Cardiac muscle cell (in vitro differentiated cells and primary cell): ENCODE measurements at regions not wholly inside any gene's neighbourhood (a gene's known extent, or its start where the extent isn't known, plus 50 kb on each side); places are given as distances from the start of the nearest gene placed in this dataset.

Experiments used
- DNase-seq, 2 donors: peaks; one replicate each; pipeline versions ENCODE4 v3.0.0 to v3.0.0-alpha.2; 2010 to 2017; ENCODE audit warnings: low read depth in 1 of 2, low spot score in 1 of 2
- H3K27ac ChIP-seq: fragments of 200-600 bp; sonication (generic); 2 replicates; pipeline ENCODE4 v1.5.1; 2016
- H3K27me3 ChIP-seq: fragments of 200-600 bp; sonication (generic); 2 replicates; pipeline ENCODE4 v1.6.0; 2016; ENCODE audit warnings: control low read depth
- H3K36me3 ChIP-seq: fragments of 200-600 bp; sonication (generic); 2 replicates; pipeline ENCODE4 v1.5.1; 2016; ENCODE audit warnings: control low read depth
- H3K4me1 ChIP-seq: fragments of 200-600 bp; sonication (generic); 2 replicates; pipeline ENCODE4 v1.8.1; 2017; ENCODE audit warnings: low read depth, mild to moderate bottlenecking, mixed run types
- H3K4me3 ChIP-seq: fragments of 200-600 bp; sonication (generic); 2 replicates; pipeline ENCODE4 v1.5.1; 2016; ENCODE audit warnings: mild to moderate bottlenecking
- H3K9me3 ChIP-seq: fragments of 200-600 bp; sonication (generic); 2 replicates; pipeline ENCODE4 v1.5.1; 2017; ENCODE audit warnings: low read depth, mild to moderate bottlenecking, control low read depth
- TF ChIP-seq, protein P1 (sequence below): IDR thresholded peaks from 2 replicates; pipeline ENCODE4 v1.5.1; 2012; ENCODE audit warnings: low read depth, mild to moderate bottlenecking, low read length

DNA sequence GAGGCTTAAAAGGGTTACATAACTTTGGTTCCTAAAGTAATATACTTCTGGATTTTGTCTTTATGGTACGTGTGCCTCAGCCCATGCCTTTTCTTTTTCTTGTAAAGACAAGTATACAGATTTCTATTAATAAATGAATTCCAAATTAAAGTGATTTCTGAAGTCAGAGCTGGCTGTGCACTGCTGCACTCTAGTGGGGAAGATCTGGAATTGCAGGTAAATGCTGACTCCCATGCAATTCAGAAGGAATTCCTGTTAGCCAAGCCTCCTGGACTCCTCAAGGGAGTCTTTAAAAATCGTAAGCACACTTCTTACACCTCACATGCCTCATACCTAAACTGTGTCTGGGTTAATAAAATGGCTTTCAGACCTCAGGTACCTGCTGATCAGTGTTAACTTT lies 118.4 kb upstream of the SLC7A1 start:
- TF ChIP-seq, protein P1, sequence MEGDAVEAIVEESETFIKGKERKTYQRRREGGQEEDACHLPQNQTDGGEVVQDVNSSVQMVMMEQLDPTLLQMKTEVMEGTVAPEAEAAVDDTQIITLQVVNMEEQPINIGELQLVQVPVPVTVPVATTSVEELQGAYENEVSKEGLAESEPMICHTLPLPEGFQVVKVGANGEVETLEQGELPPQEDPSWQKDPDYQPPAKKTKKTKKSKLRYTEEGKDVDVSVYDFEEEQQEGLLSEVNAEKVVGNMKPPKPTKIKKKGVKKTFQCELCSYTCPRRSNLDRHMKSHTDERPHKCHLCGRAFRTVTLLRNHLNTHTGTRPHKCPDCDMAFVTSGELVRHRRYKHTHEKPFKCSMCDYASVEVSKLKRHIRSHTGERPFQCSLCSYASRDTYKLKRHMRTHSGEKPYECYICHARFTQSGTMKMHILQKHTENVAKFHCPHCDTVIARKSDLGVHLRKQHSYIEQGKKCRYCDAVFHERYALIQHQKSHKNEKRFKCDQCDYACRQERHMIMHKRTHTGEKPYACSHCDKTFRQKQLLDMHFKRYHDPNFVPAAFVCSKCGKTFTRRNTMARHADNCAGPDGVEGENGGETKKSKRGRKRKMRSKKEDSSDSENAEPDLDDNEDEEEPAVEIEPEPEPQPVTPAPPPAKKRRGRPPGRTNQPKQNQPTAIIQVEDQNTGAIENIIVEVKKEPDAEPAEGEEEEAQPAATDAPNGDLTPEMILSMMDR: peak; percentile 56
- no peak for DNase-seq
- H3K4me1 ChIP-seq: no peaks in the 10 kb centered on the region

DNA sequence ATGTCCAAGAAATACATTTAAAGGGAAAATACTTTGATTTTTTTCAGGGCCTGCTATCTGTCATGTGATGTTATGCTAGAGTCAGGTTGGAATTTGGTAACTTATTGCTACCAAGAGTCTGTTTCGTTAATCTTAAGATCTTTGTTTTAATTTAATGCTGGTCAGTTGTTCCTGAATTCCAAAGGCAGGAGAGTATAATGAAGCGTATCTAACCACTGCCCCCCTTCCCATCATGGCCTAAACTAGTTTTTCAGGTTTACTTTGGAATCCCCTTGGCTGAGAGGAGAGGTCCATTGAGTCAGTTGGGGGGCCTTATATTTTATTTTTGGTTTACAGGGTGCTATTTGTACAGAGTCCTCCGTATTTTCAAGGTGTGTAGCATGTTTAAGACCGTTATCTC lies 116.3 kb upstream of the SLC7A1 start:
- no peaks in the 10 kb centered on the region for H3K27me3 ChIP-seq
- TF ChIP-seq, protein P1: no peak
- H3K9me3 ChIP-seq: no peaks in the 10 kb centered on the region
- no peaks in the 10 kb centered on the region for H3K36me3 ChIP-seq
- no peak for DNase-seq
- H3K27ac ChIP-seq: no peak overlapping the region
- H3K4me1 ChIP-seq: no peaks in the 10 kb centered on the region
- no peak overlapping the region for H3K4me3 ChIP-seq

More for the DNA sequence above, 118.4 kb upstream of the SLC7A1 start:
- Histone ChIP-seq H3K27me3 (no peaks in the 10 kb centered on the region), H3K9me3 (no peaks in the 10 kb centered on the region), H3K27ac (no peak overlapping the region), H3K4me3 (no peak overlapping the region), H3K36me3 (no peaks in the 10 kb centered on the region)

DNA sequence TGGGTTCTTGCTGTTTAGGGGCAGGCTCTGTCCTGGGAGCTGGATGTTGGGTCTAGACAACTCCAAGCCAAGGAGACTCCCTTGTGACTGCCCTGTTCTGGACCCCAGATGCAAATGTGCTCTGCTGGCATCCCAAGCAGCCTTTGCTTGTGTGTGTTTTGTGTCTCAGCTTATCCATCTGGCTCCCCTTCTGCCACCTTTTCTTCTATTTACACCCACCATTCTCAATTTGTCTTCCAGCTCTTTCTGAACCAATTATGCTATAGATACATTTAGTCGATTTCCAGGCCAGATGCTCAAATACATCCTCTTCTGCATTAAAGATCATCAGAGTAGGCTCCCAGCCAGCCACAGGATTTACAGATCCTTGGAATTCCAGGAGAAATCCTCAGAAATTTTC lies 115.0 kb upstream of the SLC7A1 start:
- no peak for DNase-seq
- no peak overlapping the region for H3K4me3 ChIP-seq
- H3K36me3 ChIP-seq: no peaks in the 10 kb centered on the region
- TF ChIP-seq, protein P1: no peak
- no peak overlapping the region for H3K27ac ChIP-seq
- H3K27me3 ChIP-seq: no peaks in the 10 kb centered on the region
- H3K9me3 ChIP-seq: peaks cover 7% of the 10 kb centered on the region
- no peaks in the 10 kb centered on the region for H3K4me1 ChIP-seq

DNA sequence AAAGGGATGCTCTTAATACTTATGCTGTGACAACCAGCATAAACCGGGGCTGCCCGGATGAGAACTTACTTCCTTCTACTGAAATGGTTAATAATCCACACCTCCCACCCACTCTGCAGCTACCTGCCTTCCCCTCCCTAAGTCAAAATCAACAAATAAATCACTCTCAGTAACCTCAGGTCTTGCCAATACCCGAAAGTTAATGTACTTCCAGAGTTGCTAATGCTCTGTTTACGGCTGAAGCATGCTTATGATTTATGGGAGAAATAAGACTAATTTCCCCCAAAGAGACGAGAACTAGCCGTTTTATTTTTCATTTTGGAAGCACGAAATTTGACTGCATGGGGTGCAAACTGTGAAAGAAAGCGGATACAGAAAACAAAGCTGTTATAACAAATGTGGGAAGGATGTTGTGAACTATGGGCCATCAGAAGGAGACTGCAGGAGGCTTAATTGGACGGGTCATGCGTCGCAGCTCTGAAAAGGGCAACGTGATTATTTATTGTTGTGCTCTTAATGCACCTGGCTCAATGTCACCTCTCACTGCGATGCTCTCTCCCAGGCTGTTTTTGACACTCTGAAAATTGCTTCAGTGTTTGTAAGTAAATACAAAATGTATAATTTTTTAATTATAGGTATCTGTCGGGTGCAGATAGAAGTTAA lies 114.0 kb upstream of the SLC7A1 start:
- Histone ChIP-seq H3K9me3 (peaks cover 7% of the 10 kb centered on the region), H3K4me3 (no peak overlapping the region), H3K27me3 (no peaks in the 10 kb centered on the region), H3K27ac (no peak overlapping the region), H3K36me3 (no peaks in the 10 kb centered on the region), H3K4me1 (peaks cover 8% of the 10 kb centered on the region)
- no peak for DNase-seq
- TF ChIP-seq, protein P1: no peak

DNA sequence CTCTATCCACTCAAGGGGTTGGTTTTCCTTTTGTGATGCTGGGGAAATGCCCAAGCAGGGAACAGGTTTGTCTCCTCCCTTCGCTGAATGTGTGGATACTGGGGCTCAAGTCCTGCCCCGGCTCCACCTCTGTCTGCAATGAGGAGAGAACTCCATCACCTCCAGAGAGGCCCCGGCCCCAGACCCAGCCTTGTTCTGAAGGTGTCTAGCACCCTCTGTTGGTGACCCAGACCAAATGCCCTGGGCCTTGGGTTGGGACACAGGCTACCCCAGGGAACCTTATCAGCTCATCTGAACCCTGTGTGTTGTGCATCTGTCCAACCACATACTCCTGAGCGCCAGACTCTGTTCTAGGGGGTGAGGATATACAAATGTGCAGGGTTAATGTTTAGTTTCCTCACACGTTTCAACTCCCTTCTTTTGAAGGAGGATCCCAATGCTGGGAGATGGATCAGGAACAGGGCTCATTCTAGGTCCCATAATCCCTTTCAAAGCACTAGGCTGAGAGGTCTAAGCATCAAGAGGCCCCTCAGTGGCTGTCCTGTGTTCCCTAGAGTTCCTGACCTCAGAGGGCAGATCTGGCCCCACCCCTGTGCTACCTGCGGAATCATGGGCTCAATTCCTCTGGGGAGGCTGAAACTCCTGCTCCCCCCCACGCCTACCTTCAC lies 112.5 kb upstream of the SLC7A1 start:
- H3K27ac ChIP-seq: no peak overlapping the region
- H3K27me3 ChIP-seq: no peaks in the 10 kb centered on the region
- H3K36me3 ChIP-seq: no peaks in the 10 kb centered on the region
- DNase-seq: peak; percentile 60 to 65
- TF ChIP-seq, protein P1: peak; percentile 82
- no peak overlapping the region for H3K4me3 ChIP-seq
- H3K9me3 ChIP-seq: peaks cover 7% of the 10 kb centered on the region
- peaks cover 13% of the 10 kb centered on the region for H3K4me1 ChIP-seq
